Keratinocyte (primary cell): ENCODE measurements at regions not wholly inside any gene's neighbourhood (a gene's known extent, or its start where the extent isn't known, plus 50 kb on each side); places are given as distances from the start of the nearest gene placed in this dataset.

Experiments used
- DNase-seq: peaks from one replicate; pipeline ENCODE4 v3.0.0-alpha.2; 2011; ENCODE audit warnings: low read depth, missing footprints, low spot score
- FAIRE-seq: peaks from 2 replicates; lab custom pipeline; 2011; peaks lifted over from hg19 to GRCh38; lab: Jason Lieb, UNC
- H2AFZ ChIP-seq: 2 replicates; pipeline ENCODE4 v1.6.0; 2012; ENCODE audit warnings: low read length, control low read depth, inconsistent platforms; ENCODE audit not compliant: control insufficient read depth
- H3K27ac ChIP-seq: 2 replicates; pipeline ENCODE4 v1.5.1; 2011; ENCODE audit warnings: low read length; ENCODE audit not compliant: control insufficient read depth, insufficient read depth
- H3K27me3 ChIP-seq: 3 replicates; pipeline ENCODE4 v1.6.0; 2011; ENCODE audit warnings: low read length; ENCODE audit not compliant: control insufficient read depth, insufficient read depth; ENCODE audit errors: extremely low read depth
- H3K36me3 ChIP-seq, 2 experiments: 2 replicates in 1 of 2; 3 replicates in 1 of 2; pipeline ENCODE4 v1.5.1; 2011; ENCODE audit warnings: low read length in 2 of 2, mild to moderate bottlenecking in 1 of 2; ENCODE audit not compliant: control insufficient read depth in 2 of 2, insufficient read depth in 2 of 2; ENCODE audit errors: extremely low read depth in 1 of 2
- H3K4me1 ChIP-seq: 3 replicates; pipeline ENCODE4 v1.5.1; 2011; ENCODE audit warnings: low read length; ENCODE audit not compliant: control insufficient read depth, insufficient read depth; ENCODE audit errors: extremely low read depth
- H3K4me2 ChIP-seq: 3 replicates; pipeline ENCODE4 v1.6.0; 2011; ENCODE audit warnings: low read depth, low read length; ENCODE audit not compliant: control insufficient read depth, insufficient read depth; ENCODE audit errors: extremely low read depth
- H3K4me3 ChIP-seq, 3 experiments: fragments of 200-600 bp in 1 of 3; sonication (generic) in 1 of 3; 2 replicates in 2 of 3; 3 replicates in 1 of 3; pipeline ENCODE4 v1.5.1; 2011 to 2016; ENCODE audit warnings: low read length in 3 of 3, mild to moderate bottlenecking in 3 of 3, control low read depth in 2 of 3, inconsistent platforms in 1 of 3, low read depth in 1 of 3, mixed read lengths in 1 of 3, mixed run types in 1 of 3, moderate library complexity in 1 of 3; ENCODE audit not compliant: control insufficient read depth in 2 of 3, insufficient read depth in 2 of 3; ENCODE audit errors: extremely low read depth in 1 of 3
- H3K79me2 ChIP-seq: 2 replicates; pipeline ENCODE4 v1.6.0; 2012; ENCODE audit warnings: low read length; ENCODE audit not compliant: control insufficient read depth, insufficient read depth
- H3K9ac ChIP-seq: 3 replicates; pipeline ENCODE4 v1.6.0; 2011; ENCODE audit warnings: low read length; ENCODE audit not compliant: control insufficient read depth, insufficient read depth; ENCODE audit errors: extremely low read depth
- H3K9me1 ChIP-seq: 3 replicates; pipeline ENCODE4 v1.6.0; 2011; ENCODE audit warnings: low read length; ENCODE audit not compliant: control insufficient read depth, insufficient read depth; ENCODE audit errors: extremely low read depth
- H3K9me3 ChIP-seq: 2 replicates; pipeline ENCODE4 v1.5.1; 2012; ENCODE audit warnings: low read depth, low read length; ENCODE audit not compliant: control insufficient read depth
- H4K20me1 ChIP-seq: 3 replicates; pipeline ENCODE4 v1.6.0; 2011; ENCODE audit warnings: low read length; ENCODE audit not compliant: control insufficient read depth, insufficient read depth; ENCODE audit errors: extremely low read depth
- CTCF ChIP-seq, 3 experiments: IDR thresholded peaks in 1 of 3; conservative IDR thresholded peaks in 1 of 3; optimal IDR thresholded peaks in 1 of 3; 2 replicates in 2 of 3; 3 replicates in 1 of 3; pipeline versions ENCODE3 to v1.5.1; 2011; ENCODE audit warnings: low read length in 3 of 3, mild to moderate bottlenecking in 3 of 3, moderate library complexity in 2 of 3, control low read depth in 1 of 3, inconsistent platforms in 1 of 3; ENCODE audit not compliant: insufficient read depth in 2 of 3; ENCODE audit errors: extremely low read depth in 1 of 3
- EZH2 ChIP-seq: IDR thresholded peaks from one replicate; pipeline ENCODE4 v1.6.1; 2012; ENCODE audit warnings: inconsistent platforms, mild to moderate bottlenecking, low read length, moderate library complexity
- dilution Hi-C: fragments of 300-500 bp; cut with MboI; formaldehyde crosslinking; loops from one replicate; pipeline ENCODE4 v1.7.0; 2020; ENCODE audit warnings: low sequenced_read_pairs; ENCODE audit not compliant: extremely low pct_ligation_motif_present

- H3K27me3 ChIP-seq: no peaks in the 10 kb centered on the region
- H3K4me1 ChIP-seq: no peaks in the 10 kb centered on the region
- no peak overlapping the region for H2AFZ ChIP-seq
- no peaks in the 10 kb centered on the region for H3K9me1 ChIP-seq
- TF ChIP-seq CTCF (optimal IDR thresholded peaks at IDR 0.05 in 1 of 3, IDR thresholded peaks at IDR 0.05 in 1 of 3, conservative IDR thresholded peaks at IDR 0.05 in 1 of 3; ENCODE audit: extremely low read depth in 1 of 3, insufficient read depth in 2 of 3, low read length in 3 of 3): no peak
- TF ChIP-seq EZH2: no peak
- H3K36me3 ChIP-seq: no peaks in the 10 kb centered on the region
- H3K9ac ChIP-seq: no peak overlapping the region
- no peak overlapping the region for H3K27ac ChIP-seq
- H3K4me3 ChIP-seq: no peak overlapping the region
- H3K4me2 ChIP-seq: no peak overlapping the region
- dilution Hi-C loops: no loop called here
- H3K9me3 ChIP-seq: no peaks in the 10 kb centered on the region
- no peak for FAIRE-seq
- no peak for DNase-seq
- H4K20me1 ChIP-seq: no peaks in the 10 kb centered on the region
- H3K79me2 ChIP-seq: no peaks in the 10 kb centered on the region
Measured at GRCh38 chr10:3678629-3679227, 106.3 kb downstream of the KLF6 start.

- H3K9me1 ChIP-seq: no peaks in the 10 kb centered on the region
- dilution Hi-C loops: no loop called here
- no peaks in the 10 kb centered on the region for H3K79me2 ChIP-seq
- TF ChIP-seq CTCF (optimal IDR thresholded peaks at IDR 0.05 in 1 of 3, IDR thresholded peaks at IDR 0.05 in 1 of 3, conservative IDR thresholded peaks at IDR 0.05 in 1 of 3; ENCODE audit: extremely low read depth in 1 of 3, insufficient read depth in 2 of 3, low read length in 3 of 3) (no peak), EZH2 (no peak)
- no peak overlapping the region for H2AFZ ChIP-seq
- H3K27me3 ChIP-seq: no peaks in the 10 kb centered on the region
- H3K9me3 ChIP-seq: no peaks in the 10 kb centered on the region
- no peaks in the 10 kb centered on the region for H4K20me1 ChIP-seq
- FAIRE-seq (no peak), DNase-seq (no peak)
- H3K4me1 ChIP-seq: no peaks in the 10 kb centered on the region
- no peak overlapping the region for H3K27ac ChIP-seq
- H3K4me2 ChIP-seq: no peak overlapping the region
- H3K4me3 ChIP-seq: no peak overlapping the region
- H3K36me3 ChIP-seq: no peaks in the 10 kb centered on the region
- H3K9ac ChIP-seq: no peak overlapping the region
Measured at GRCh38 chr10:3676564-3676963, 108.4 kb downstream of the KLF6 start.
